Body of pancreas (tissue), 4 donors: ENCODE measurements at regions not wholly inside any gene's neighbourhood (a gene's known extent, or its start where the extent isn't known, plus 50 kb on each side); places are given as distances from the start of the nearest gene placed in this dataset.
A peak's percentile ranks its signal among the peaks of the same experiment; 100 is the strongest.
"Not testable (repeated sequence)": the region's sequence is repeated elsewhere in the genome, so short reads cannot be mapped to it uniquely, and the experiment has no call there.

Source experiments
- ATAC-seq: fragments of 150-250 bp; one replicate; pipeline ENCODE4 v1.9.1; 2016
- DNase-seq, 4 donors: peaks; one replicate each; pipeline ENCODE4 v3.0.0-alpha.2; 2019
- H3K27ac ChIP-seq, 4 donors: fragments of 200-600 bp; sonication (generic); 1 replicate in 3 of 4; 2 replicates in 1 of 4; pipeline versions ENCODE4 v1.5.1 to v1.6.1; 2016 to 2019; ENCODE audit warnings: mild to moderate bottlenecking in 1 of 4, mixed read lengths in 1 of 4, moderate library complexity in 1 of 4
- H3K27me3 ChIP-seq, 2 donors: fragments of 200-600 bp; sonication (generic); one replicate each; pipeline ENCODE4 v1.6.0; 2016; ENCODE audit warnings: mild to moderate bottlenecking in 1 of 2
- H3K36me3 ChIP-seq, 2 donors: fragments of 200-600 bp; sonication (generic); replicated peaks in 1 of 2; 2 replicates each; pipeline ENCODE4 v1.5.1; 2016; ENCODE audit warnings: low read depth in 2 of 2; ENCODE audit not compliant: insufficient read depth in 1 of 2
- H3K4me1 ChIP-seq: fragments of 200-600 bp; sonication (generic); one replicate; pipeline ENCODE4 v1.6.0; 2016
- H3K4me3 ChIP-seq, 2 donors: fragments of 200-600 bp; sonication (generic); 1 replicate in 1 of 2; 2 replicates in 1 of 2; pipeline ENCODE4 v1.5.1; 2016 to 2019
- H3K9me3 ChIP-seq, 3 donors: fragments of 200-600 bp; sonication (generic); 1 replicate in 2 of 3; 2 replicates in 1 of 3; pipeline ENCODE4 v1.5.1; 2016
- CTCF ChIP-seq, 7 experiments: fragments of 450-650 bp in 4 of 7; fragments of 200-600 bp in 3 of 7; sonication (generic) in 3 of 7; IDR thresholded peaks; one replicate each; pipeline ENCODE4 v1.5.1; 2016 to 2019; ENCODE audit warnings: antibody characterized with exemption in 7 of 7
- POLR2A ChIP-seq, 3 donors: fragments of 450-650 bp; IDR thresholded peaks; one replicate each; pipeline ENCODE4 v1.6.1; 2016; ENCODE audit warnings: antibody characterized with exemption in 3 of 3, mild to moderate bottlenecking in 2 of 3
- WGBS, 2 donors: methylation state at CpG; one replicate each; pipeline ENCODE4 v1.1.5; 2017; 5-methylcytosine and 5-hydroxymethylcytosine counted together
- intact Hi-C: fragments of 100-400 bp; cut with DNase I; formaldehyde crosslinking; loops from one replicate; pipeline ENCODE4 v1.15.1; 2023

DNA sequence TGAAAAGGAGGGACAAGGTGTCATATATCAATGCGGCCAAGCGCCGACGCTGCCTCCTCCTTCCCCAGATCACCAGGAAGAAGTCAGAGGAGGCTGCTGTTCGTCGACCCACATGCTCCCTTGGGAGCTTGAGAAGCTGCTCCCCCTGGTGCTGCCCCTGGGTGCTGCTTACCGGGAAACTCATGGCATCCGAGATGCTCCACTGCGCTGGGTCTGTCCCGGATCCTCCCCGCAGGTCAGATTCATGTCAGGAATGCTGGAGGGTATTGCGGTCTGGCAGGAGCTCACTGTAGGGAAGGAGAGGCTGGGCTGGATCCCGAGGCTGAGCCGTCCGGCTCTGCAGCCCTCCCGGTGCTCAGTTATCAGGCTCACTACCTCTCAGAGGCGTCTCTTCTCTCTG, 123.7 kb upstream of the FAM20C start:
- TF ChIP-seq CTCF (IDR thresholded peaks at IDR 0.05) (peak in 1 of 7 experiments; percentile 15), POLR2A (IDR thresholded peaks at IDR 0.05) (no peak)
- intact Hi-C loops, result no loop called here
- DNase-seq (peak in 2 of 4 donors; percentile 29 to 44), ATAC-seq (no peak)
- H3K4me1 ChIP-seq, result peaks cover 10% of the 10 kb centered on the region
- WGBS, 2 donors, result 71 to 74% methylated on average over 6 to 17 of the region's 17 CpGs
- no peaks in the 10 kb centered on the region for H3K36me3 ChIP-seq
- H3K4me3 ChIP-seq, result no peak overlapping the region
- H3K27ac ChIP-seq, result peak overlapping the region in 2 of 4 donors; percentile 6 to 25
- no peaks in the 10 kb centered on the region for H3K27me3 ChIP-seq
- no peaks in the 10 kb centered on the region for H3K9me3 ChIP-seq

- H3K27ac ChIP-seq, result peak overlapping the region in 2 of 4 donors; percentile 6 to 63
- no CpG with 5 or more reads among the region's 4 CpGs for WGBS, 2 donors
- not testable (repeated sequence) for ATAC-seq
Observed at GRCh38 chr7:69052-69451, 123.3 kb upstream of the FAM20C start.

GRCh38 chr7:69499-70123, 122.8 kb upstream of the FAM20C start:
- peak overlapping the region in 2 of 4 donors; percentile 55 to 63 for H3K27ac ChIP-seq
- DNase-seq, H3K9me3 ChIP-seq, H3K27me3 ChIP-seq, intact Hi-C loops, H3K36me3 ChIP-seq, H3K4me3 ChIP-seq: not testable (repeated sequence)
- peaks cover 18% of the 10 kb centered on the region for H3K4me1 ChIP-seq
- peak; percentile 75 for ATAC-seq
- 43 to 49% methylated on average over 7 to 8 of the region's 11 CpGs for WGBS, 2 donors

More at GRCh38 chr7:69052-69451, 123.3 kb upstream of the FAM20C start:
- H3K4me3 ChIP-seq, DNase-seq, H3K9me3 ChIP-seq, H3K27me3 ChIP-seq, intact Hi-C loops, H3K36me3 ChIP-seq: not testable (repeated sequence)
- H3K4me1 ChIP-seq, result peaks cover 15% of the 10 kb centered on the region

DNA sequence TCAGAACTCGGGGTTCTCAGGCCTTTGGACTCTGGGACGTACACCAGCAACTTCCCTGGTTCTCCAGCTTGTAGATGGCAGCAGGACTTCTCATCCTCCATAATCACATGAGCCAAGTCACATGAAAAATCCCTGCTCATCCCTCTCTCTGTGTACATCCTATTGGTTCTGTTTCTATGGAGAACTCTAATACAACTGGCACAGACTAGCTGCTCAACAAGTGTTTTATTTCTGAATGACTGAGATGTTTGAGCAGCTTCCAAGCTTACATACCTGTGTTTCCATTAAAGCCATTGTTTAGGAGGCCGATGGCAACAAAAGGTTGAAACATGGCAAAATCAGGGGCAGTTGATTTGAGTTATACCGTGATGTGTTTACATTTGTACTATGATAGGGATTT, 122.2 kb upstream of the FAM20C start:
- Histone ChIP-seq H3K4me1 (peaks cover 18% of the 10 kb centered on the region), H3K27ac (peak overlapping the region in 2 of 4 donors; percentile 55 to 59)
- ATAC-seq, H3K27me3 ChIP-seq, H3K9me3 ChIP-seq, intact Hi-C loops, H3K4me3 ChIP-seq, H3K36me3 ChIP-seq: not testable (repeated sequence)
- WGBS, 2 donors, result 29% methylated on average over 2 to 4 of the region's 4 CpGs
- peak in 1 of 4 donors; percentile 3 for DNase-seq

DNA sequence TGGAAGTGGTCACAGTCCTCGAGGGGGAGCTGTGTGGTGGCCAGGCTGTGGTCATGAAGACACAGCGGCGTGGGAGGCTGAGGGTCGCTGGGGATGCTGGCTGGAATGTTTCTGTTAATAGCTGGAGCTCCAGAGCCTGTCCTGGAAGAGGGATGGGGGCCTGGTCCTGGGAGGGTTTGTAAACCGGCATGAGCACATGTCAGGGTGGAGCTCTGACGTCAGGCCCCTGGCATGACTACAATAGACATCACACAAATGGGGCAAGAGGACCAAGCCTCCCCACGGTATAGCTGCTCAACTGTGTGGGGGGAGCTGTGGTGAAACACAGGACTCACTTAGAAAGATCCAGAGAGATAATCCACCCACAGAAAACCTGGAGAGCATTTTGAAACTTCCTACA, 121.4 kb upstream of the FAM20C start:
- H3K36me3 ChIP-seq, H3K4me3 ChIP-seq, H3K9me3 ChIP-seq, H3K27me3 ChIP-seq, intact Hi-C loops: not testable (repeated sequence)
- DNase-seq (peak; percentile 34 to 53 (median 44)), ATAC-seq (peak; percentile 18)
- H3K27ac ChIP-seq, result peak overlapping the region in 1 of 4 donors; percentile 34
- H3K4me1 ChIP-seq, result peaks cover 18% of the 10 kb centered on the region
- 53 to 62% methylated on average over 5 to 7 of the region's 7 CpGs for WGBS, 2 donors

GRCh38 chr7:72266-73057, 119.9 kb upstream of the FAM20C start:
- H3K4me1 ChIP-seq, result peaks cover 18% of the 10 kb centered on the region
- H3K27me3 ChIP-seq, H3K27ac ChIP-seq, intact Hi-C loops, H3K36me3 ChIP-seq, ATAC-seq, H3K4me3 ChIP-seq, H3K9me3 ChIP-seq: not testable (repeated sequence)
- 60 to 63% methylated on average over 15 of the region's 17 CpGs for WGBS, 2 donors
- peak in 1 of 4 donors; percentile 16 for DNase-seq

GRCh38 chr7:73058-73331, 119.4 kb upstream of the FAM20C start:
- 88% methylated on average over 1 of the region's 5 CpGs; no CpG with 5 or more reads in 1 of the 2 donors for WGBS, 2 donors
- ATAC-seq, intact Hi-C loops, DNase-seq, H3K4me3 ChIP-seq, H3K36me3 ChIP-seq, H3K27ac ChIP-seq, H3K27me3 ChIP-seq, H3K9me3 ChIP-seq: not testable (repeated sequence)
- H3K4me1 ChIP-seq, result peaks cover 18% of the 10 kb centered on the region

DNA sequence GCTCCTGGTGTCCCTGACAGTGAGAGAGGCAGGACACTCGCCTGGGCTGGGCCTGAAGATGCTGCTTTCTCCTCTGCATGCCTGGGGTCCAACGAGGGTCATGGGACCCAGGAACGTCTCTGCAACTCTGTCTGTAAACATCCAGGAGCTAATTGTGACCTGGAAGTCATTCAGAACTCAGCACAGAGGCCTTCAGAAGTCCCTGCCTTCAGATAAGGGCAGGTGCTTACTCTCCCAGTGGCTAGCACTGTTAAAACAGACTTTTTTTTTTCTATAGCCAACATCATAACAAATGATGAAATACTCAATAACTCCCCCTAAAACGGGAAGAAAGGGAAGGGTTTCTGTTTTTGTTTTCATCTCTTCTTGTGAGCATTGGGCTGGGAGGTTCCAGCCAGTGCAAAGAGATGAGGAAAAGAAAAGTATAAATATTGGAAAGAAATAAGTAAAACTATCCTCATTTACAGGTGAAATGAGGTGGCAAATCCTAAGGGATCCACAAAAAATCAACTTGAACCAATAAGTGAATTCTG, 118.3 kb upstream of the FAM20C start:
- H3K27ac ChIP-seq, result peak overlapping the region in 3 of 4 donors; percentile 25 to 53 (median 51)
- WGBS, 2 donors, result 16 to 26% methylated on average over 4 of the region's 4 CpGs
- ATAC-seq, result peak; percentile 54

GRCh38 chr7:75511-75910, 116.9 kb upstream of the FAM20C start:
- ATAC-seq, H3K4me3 ChIP-seq, H3K4me1 ChIP-seq, H3K27me3 ChIP-seq, H3K27ac ChIP-seq, H3K9me3 ChIP-seq, intact Hi-C loops, H3K36me3 ChIP-seq: not testable (repeated sequence)
- DNase-seq, result peak in 1 of 4 donors; percentile 0
- 75 to 87% methylated on average over 13 of the region's 13 CpGs for WGBS, 2 donors

More for the DNA sequence above, 118.3 kb upstream of the FAM20C start:
- H3K4me3 ChIP-seq, H3K27me3 ChIP-seq, H3K9me3 ChIP-seq, intact Hi-C loops, H3K36me3 ChIP-seq: not testable (repeated sequence)
- DNase-seq, result peak in 3 of 4 donors; percentile 45 to 66 (median 63)
- peaks cover 13% of the 10 kb centered on the region for H3K4me1 ChIP-seq

DNA sequence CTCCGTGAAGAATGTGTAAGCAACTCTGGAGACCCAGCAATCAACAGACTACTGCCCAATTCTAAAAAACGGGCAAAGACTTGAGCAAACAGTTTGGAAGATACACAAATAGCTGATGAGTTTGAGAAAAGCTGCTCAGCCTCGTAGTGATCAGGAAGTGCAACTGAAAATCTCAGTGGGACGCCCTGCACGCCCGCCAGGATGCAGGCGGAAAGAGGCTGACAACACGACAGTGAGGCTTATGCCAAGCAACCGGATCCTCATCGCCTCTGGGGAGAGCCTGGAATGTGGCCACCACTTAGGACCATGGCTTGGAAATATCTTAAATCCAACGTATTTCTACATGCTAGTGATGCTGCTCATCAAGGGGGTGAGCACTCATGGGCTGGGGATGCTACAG, 116.2 kb upstream of the FAM20C start:
- intact Hi-C loops, H3K4me3 ChIP-seq, H3K4me1 ChIP-seq, H3K27ac ChIP-seq, DNase-seq, ATAC-seq, H3K36me3 ChIP-seq, H3K9me3 ChIP-seq, H3K27me3 ChIP-seq: not testable (repeated sequence)
- no CpG with 5 or more reads among the region's 11 CpGs for WGBS, 2 donors
